Bronchial epithelial cell (primary cell): ENCODE measurements at regions not wholly inside any gene's neighbourhood (a gene's known extent, or its start where the extent isn't known, plus 50 kb on each side); places are given as distances from the start of the nearest gene placed in this dataset.

Source experiments
- DNase-seq: peaks from one replicate; pipeline ENCODE4 v3.0.0-alpha.2; 2010; ENCODE audit warnings: low read depth
- FAIRE-seq: peaks from 2 replicates; lab custom pipeline; 2011; peaks lifted over from hg19 to GRCh38; lab: Jason Lieb, UNC
- H3K27me3 ChIP-seq: 2 replicates; pipeline ENCODE4 v1.5.1; 2011; ENCODE audit warnings: low read length; ENCODE audit not compliant: control insufficient read depth, insufficient read depth
- H3K36me3 ChIP-seq: 2 replicates; pipeline ENCODE4 v1.5.1; 2011; ENCODE audit warnings: low read length; ENCODE audit not compliant: control insufficient read depth, insufficient read depth
- H3K4me3 ChIP-seq: 2 replicates; pipeline ENCODE4 v1.5.1; 2011; ENCODE audit warnings: mild to moderate bottlenecking, low read depth, low read length, control low read depth
- CTCF ChIP-seq: IDR thresholded peaks from 2 replicates; pipeline ENCODE4 v1.5.1; 2011; ENCODE audit warnings: mild to moderate bottlenecking, moderate library complexity, low read length, control low read depth, inconsistent platforms; ENCODE audit not compliant: insufficient read depth, severe bottlenecking

GRCh38 chr5:35369965-35370790 lies 139.9 kb upstream of the PRLR start:
- H3K4me3 ChIP-seq, result no peak overlapping the region
- TF ChIP-seq CTCF, result no peak
- H3K36me3 ChIP-seq, result no peaks in the 10 kb centered on the region
- FAIRE-seq (no peak), DNase-seq (no peak)
- H3K27me3 ChIP-seq, result no peaks in the 10 kb centered on the region

DNA sequence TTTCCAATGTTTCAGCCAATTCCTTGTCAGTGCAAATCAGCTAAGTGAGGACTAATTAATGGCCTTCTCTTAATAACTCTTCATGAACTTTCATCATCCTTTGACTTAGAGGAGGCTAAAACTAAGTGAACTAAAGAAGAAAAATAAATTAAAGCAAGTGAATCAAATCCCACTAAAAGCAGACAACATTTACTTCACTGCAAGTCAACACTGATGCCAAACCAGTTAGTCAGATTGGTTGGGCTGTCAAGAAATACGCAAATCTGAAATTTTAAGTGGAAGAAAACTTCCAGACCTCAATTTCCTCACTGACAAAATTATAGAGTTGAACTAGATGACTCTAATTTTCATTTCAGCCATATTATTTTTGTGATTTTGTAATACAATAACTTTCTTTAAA lies 137.2 kb upstream of the PRLR start:
- TF ChIP-seq CTCF, result no peak
- H3K36me3 ChIP-seq, result no peaks in the 10 kb centered on the region
- no peaks in the 10 kb centered on the region for H3K27me3 ChIP-seq
- DNase-seq, result no peak
- no peak for FAIRE-seq
- H3K4me3 ChIP-seq, result no peak overlapping the region

DNA sequence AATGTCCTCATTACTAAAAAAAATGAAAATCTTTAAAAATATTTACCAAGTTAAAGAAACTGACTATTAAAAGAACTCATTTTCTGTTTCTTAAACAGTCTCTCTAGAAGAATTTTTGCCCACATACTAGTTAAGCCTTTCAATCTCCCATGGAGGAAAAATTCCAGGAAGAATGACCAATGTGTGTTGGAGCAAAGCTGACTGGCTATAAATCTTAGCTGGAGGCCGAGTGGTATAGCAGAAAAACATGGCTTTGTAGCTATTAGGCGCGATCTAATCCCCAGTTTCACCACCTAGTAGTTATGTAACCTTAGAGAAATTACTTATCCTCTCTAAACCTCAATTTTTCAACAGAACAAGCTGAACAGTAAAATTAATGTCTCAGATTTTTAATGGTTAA lies 135.5 kb upstream of the PRLR start:
- FAIRE-seq (no peak), DNase-seq (no peak)
- Histone ChIP-seq H3K36me3 (no peaks in the 10 kb centered on the region), H3K4me3 (no peak overlapping the region), H3K27me3 (no peaks in the 10 kb centered on the region)
- no peak for TF ChIP-seq CTCF

GRCh38 chr5:35364350-35364749 lies 134.1 kb upstream of the PRLR start:
- FAIRE-seq (peak; percentile 88), DNase-seq (no peak)
- no peaks in the 10 kb centered on the region for H3K27me3 ChIP-seq
- TF ChIP-seq CTCF, result no peak
- no peak overlapping the region for H3K4me3 ChIP-seq
- H3K36me3 ChIP-seq, result no peaks in the 10 kb centered on the region

DNA sequence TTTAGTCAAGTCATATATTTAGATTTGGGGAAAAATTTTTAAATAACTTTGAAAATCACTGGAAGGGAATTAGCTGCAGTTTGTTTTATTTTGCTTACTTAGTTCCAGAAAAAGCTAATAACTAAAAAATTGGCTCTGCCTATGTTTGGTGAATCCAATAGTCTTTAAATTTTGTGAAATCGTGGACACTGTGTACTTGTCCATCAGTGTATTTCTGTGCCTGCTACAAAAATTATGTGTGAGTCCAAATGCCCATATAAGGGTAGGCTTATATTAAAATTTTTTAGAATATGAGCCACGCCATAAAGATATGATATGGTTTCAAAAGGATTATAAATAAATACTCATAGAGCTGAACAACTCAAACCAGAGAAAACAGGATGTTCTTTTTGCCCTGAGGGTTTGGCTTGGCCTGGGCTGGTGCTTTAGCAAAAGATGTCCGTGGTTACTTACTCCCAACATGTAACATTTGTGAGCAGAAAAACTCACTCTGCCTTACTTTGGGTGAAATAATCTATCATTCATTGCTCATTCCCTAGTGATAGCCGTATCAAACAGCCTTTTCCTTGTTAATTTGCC lies 133.2 kb upstream of the PRLR start:
- Histone ChIP-seq H3K27me3 (no peaks in the 10 kb centered on the region), H3K4me3 (no peak overlapping the region), H3K36me3 (no peaks in the 10 kb centered on the region)
- TF ChIP-seq CTCF, result no peak
- FAIRE-seq (no peak), DNase-seq (no peak)

DNA sequence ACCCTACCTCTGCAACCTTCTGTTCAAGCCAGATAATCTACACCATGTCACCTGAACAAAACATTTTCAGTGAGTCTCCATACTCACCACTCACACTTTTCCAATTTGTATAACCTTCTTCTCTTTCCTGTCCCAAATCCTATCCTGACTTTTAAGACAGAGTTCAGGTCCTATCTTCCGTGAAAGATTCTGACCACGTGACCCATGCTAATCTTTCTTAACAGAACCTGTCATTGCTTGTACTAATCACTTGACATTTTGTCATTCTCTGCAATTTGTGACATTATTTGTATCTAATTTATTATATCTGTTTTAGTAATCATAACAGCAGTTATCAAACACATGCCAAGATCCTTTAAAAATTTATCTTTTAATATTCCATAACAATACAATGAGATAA lies 132.5 kb upstream of the PRLR start:
- Histone ChIP-seq H3K4me3 (no peak overlapping the region), H3K36me3 (no peaks in the 10 kb centered on the region), H3K27me3 (no peaks in the 10 kb centered on the region)
- no peak for TF ChIP-seq CTCF
- FAIRE-seq (no peak), DNase-seq (no peak)
